ENCODE measurements at regions not wholly inside any gene's neighbourhood (a gene's known extent, or its start where the extent isn't known, plus 50 kb on each side); places are given as distances from the start of the nearest gene placed in this dataset.

DNA sequence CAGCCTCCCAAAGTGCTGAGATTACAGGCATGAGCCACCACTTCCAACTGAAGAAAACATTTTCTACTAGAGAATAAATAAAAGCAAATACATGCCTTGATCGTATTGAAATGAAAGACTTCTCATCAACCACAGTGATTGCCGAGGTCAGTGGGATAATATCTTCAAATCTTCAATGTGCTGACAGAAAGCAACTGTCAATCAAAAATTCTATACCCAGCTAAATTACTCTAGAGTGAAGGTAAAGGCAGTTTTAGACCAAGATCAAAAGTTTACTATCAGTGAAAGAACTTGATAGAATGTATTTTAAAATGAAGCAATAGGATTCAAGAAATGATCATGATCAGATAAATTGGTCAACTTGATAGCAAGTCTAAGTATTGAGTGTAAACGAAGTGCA, 130.6 kb downstream of the BRD1 start:
- 70% methylated on average over 3 of the region's 3 CpGs for WGBS, 2 donors
- Histone ChIP-seq H3K27me3 (peaks cover 0 to 24% (median 0%) of the 10 kb centered on the region in 4 donors), H3K9me3 (peaks cover 0 to 6% (median 6%) of the 10 kb centered on the region in 3 donors), H3K36me3 (no peaks in the 10 kb centered on the region), H3K4me1 (no peaks in the 10 kb centered on the region), H3K4me3 (no peak overlapping the region), H3K27ac (no peak overlapping the region)
- no peak for DNase-seq
- TF ChIP-seq POLR2A (IDR thresholded peaks at IDR 0.05) = no peak
- no peak for TF ChIP-seq CTCF (IDR thresholded peaks at IDR 0.05)
- intact Hi-C loops (cut with DNase I) = no loop called here

GRCh38 chr22:49694462-49695260, 133.0 kb downstream of the BRD1 start:
- Histone ChIP-seq H3K27ac (no peak overlapping the region), H3K4me3 (no peak overlapping the region), H3K9me3 (no peaks in the 10 kb centered on the region), H3K36me3 (no peaks in the 10 kb centered on the region), H3K4me1 (no peaks in the 10 kb centered on the region), H3K27me3 (peaks cover 0 to 13% (median under 1%) of the 10 kb centered on the region in 4 donors)
- intact Hi-C loops (cut with DNase I) = no loop called here
- 58 to 71% methylated on average over 5 to 6 of the region's 9 CpGs for WGBS, 2 donors
- DNase-seq = no peak
- TF ChIP-seq CTCF (IDR thresholded peaks at IDR 0.05) (no peak), POLR2A (IDR thresholded peaks at IDR 0.05) (no peak)

DNA sequence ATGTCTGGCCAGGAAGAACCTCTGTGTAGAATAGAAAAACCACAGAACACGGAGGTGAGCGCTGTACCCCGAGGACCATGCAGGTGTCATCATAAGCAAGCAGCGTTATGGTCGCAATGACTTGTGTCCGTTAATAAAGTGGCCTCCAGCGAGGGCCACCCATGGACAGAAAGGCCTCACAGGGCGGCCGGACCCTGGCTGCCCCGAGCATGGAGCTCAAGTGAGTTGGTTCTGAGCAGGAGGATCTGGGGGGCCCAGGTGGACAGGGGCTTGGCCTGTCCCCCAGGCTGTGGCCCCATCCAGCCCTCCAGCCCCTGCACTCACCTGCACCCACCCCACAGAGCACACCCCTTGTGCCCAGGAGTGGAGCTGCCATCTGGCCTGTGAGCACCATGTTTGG, 133.8 kb downstream of the BRD1 start:
- 75% methylated on average over 8 of the region's 10 CpGs; no CpG with 5 or more reads in 1 of the 2 donors for WGBS, 2 donors
- DNase-seq = no peak

DNA sequence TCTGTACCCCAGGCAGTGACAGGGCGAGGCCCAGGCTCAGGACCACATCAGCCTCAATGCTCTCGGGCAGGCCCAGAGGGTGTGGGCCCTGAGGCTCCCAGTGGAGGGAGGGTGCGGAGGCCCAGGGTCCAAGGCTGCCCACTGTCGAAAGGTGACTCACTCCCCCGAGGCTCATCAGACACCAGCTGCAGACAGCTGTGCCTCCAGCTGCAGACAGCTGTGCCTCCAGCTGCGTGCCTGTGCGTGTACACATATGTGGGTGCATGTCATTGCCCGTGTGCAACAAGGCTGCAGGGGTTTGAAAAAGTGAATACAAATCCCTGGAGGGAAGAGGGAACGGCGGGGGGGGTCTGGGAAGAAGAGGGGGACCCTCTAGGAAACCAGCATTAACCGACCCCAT, 134.3 kb downstream of the BRD1 start:
- intact Hi-C loops (cut with DNase I) = no loop called here
- TF ChIP-seq POLR2A (IDR thresholded peaks at IDR 0.05) = no peak
- no peak for TF ChIP-seq CTCF (IDR thresholded peaks at IDR 0.05)
- Histone ChIP-seq H3K9me3 (no peaks in the 10 kb centered on the region), H3K4me3 (no peak overlapping the region), H3K27ac (no peak overlapping the region), H3K4me1 (no peaks in the 10 kb centered on the region), H3K36me3 (no peaks in the 10 kb centered on the region), H3K27me3 (peaks cover 0 to 25% (median 2%) of the 10 kb centered on the region in 4 donors)
- DNase-seq = no peak
- 45 to 53% methylated on average over 8 to 10 of the region's 11 CpGs for WGBS, 2 donors

More for the DNA sequence above, 133.8 kb downstream of the BRD1 start:
- Histone ChIP-seq H3K27me3 (peaks cover 0 to 21% (median 2%) of the 10 kb centered on the region in 4 donors), H3K9me3 (no peaks in the 10 kb centered on the region), H3K36me3 (no peaks in the 10 kb centered on the region), H3K4me1 (no peaks in the 10 kb centered on the region), H3K4me3 (no peak overlapping the region), H3K27ac (no peak overlapping the region)
- intact Hi-C loops (cut with DNase I) = no loop called here
- TF ChIP-seq CTCF (IDR thresholded peaks at IDR 0.05) (no peak), POLR2A (IDR thresholded peaks at IDR 0.05) (no peak)

DNA sequence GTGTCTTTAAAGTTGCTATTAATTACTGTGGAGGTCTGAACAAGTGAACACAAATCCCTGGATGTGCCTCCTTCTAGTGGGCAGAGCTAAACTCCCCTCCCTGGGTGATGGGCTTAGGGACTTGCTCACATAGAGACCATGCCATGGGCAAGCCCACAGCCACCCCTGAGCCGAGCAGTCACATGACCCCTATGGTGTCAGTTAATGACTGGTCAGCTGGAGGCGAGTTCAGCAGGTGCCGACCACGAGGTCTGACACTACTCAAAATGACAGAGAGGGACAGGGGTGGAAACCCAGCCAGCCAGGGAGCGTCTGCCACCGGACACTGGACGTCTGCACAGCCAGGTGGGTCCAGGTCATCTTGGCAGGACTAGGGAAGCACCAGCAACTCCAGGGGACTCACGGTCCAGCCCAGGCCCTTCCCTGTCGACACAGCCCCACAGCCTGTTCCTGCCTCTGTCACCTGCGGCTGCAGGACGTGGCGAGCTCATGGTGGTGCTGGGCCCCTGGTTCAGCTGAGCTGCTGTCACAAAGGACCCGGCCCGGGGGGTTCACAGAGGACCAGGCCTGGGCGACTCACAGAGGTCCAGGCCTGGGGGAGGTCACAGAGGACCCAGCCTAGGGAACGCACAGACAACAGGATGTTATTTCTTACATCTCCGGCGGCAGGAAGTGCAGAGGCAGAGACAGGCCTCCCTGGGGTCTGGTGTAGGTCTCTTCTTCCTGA, 135.0 kb downstream of the BRD1 start:
- intact Hi-C loops (cut with DNase I) = no loop called here
- Histone ChIP-seq H3K4me1 (no peaks in the 10 kb centered on the region), H3K4me3 (no peak overlapping the region), H3K27ac (no peak overlapping the region), H3K9me3 (no peaks in the 10 kb centered on the region), H3K27me3 (peaks cover 0 to 33% (median 2%) of the 10 kb centered on the region in 4 donors), H3K36me3 (no peaks in the 10 kb centered on the region)
- DNase-seq = no peak
- no CpG with 5 or more reads among the region's 18 CpGs for WGBS, 2 donors
- TF ChIP-seq CTCF (IDR thresholded peaks at IDR 0.05) (no peak), POLR2A (IDR thresholded peaks at IDR 0.05) (no peak)

All from esophagus squamous epithelium (tissue), 5 donors.